Astrocyte (in vitro differentiated cells and primary cell): ENCODE measurements at regions not wholly inside any gene's neighbourhood (a gene's known extent, or its start where the extent isn't known, plus 50 kb on each side); places are given as distances from the start of the nearest gene placed in this dataset.

Experiments used
- DNase-seq: peaks from one replicate; pipeline ENCODE4 v3.0.0-alpha.2; 2010; ENCODE audit warnings: low read depth
- FAIRE-seq: peaks from 2 replicates; lab custom pipeline; 2011; peaks lifted over from hg19 to GRCh38; lab: Jason Lieb, UNC
- H2AFZ ChIP-seq: 2 replicates; pipeline ENCODE4 v1.6.0; 2012; ENCODE audit warnings: low read depth, low read length, inconsistent platforms
- H3K27ac ChIP-seq: 2 replicates; pipeline ENCODE4 v1.5.1; 2011; ENCODE audit warnings: low read depth, low read length, inconsistent platforms
- H3K27me3 ChIP-seq: 2 replicates; pipeline ENCODE4 v1.6.0; 2011; ENCODE audit warnings: low read length, inconsistent platforms; ENCODE audit not compliant: insufficient read depth
- H3K36me3 ChIP-seq: 2 replicates; pipeline ENCODE4 v1.5.1; 2011; ENCODE audit warnings: low read length, inconsistent platforms; ENCODE audit not compliant: insufficient read depth
- H3K4me1 ChIP-seq: 2 replicates; pipeline ENCODE4 v1.5.1; 2011; ENCODE audit warnings: low read length, inconsistent platforms; ENCODE audit not compliant: insufficient read depth
- H3K4me2 ChIP-seq: 2 replicates; pipeline ENCODE4 v1.6.0; 2012; ENCODE audit warnings: low read length, inconsistent platforms
- H3K4me3 ChIP-seq: 2 replicates; pipeline ENCODE4 v1.5.1; 2011; ENCODE audit warnings: low read depth, mild to moderate bottlenecking, low read length, inconsistent platforms; ENCODE audit not compliant: insufficient read depth
- H3K79me2 ChIP-seq: 2 replicates; pipeline ENCODE4 v1.6.0; 2012; ENCODE audit warnings: mild to moderate bottlenecking, low read length, inconsistent platforms; ENCODE audit not compliant: insufficient read depth
- H3K9ac ChIP-seq: 2 replicates; pipeline ENCODE4 v1.6.0; 2012; ENCODE audit warnings: mild to moderate bottlenecking, low read length, inconsistent platforms
- H3K9me3 ChIP-seq: 2 replicates; pipeline ENCODE4 v1.5.1; 2012; ENCODE audit warnings: low read depth, mild to moderate bottlenecking, low read length, inconsistent platforms; ENCODE audit not compliant: insufficient read depth
- H4K20me1 ChIP-seq: 2 replicates; pipeline ENCODE4 v1.6.0; 2012; ENCODE audit warnings: low read length, inconsistent platforms; ENCODE audit not compliant: insufficient read depth
- H3K27ac Mint-ChIP-seq: one replicate; pipeline ENCODE4 v1.8.0; 2021; ENCODE audit warnings: mild to moderate bottlenecking, mixed read lengths; ENCODE audit not compliant: unreplicated experiment
- H3K27me3 Mint-ChIP-seq: one replicate; pipeline ENCODE4 v1.8.0; 2021; ENCODE audit warnings: low read depth, mixed read lengths; ENCODE audit not compliant: unreplicated experiment
- H3K36me3 Mint-ChIP-seq: one replicate; pipeline ENCODE4 v1.8.0; 2021; ENCODE audit warnings: low read depth, mixed read lengths; ENCODE audit not compliant: unreplicated experiment
- H3K4me1 Mint-ChIP-seq: one replicate; pipeline ENCODE4 v1.8.0; 2021; ENCODE audit warnings: low read depth, mixed read lengths; ENCODE audit not compliant: unreplicated experiment
- H3K4me3 Mint-ChIP-seq: one replicate; pipeline ENCODE4 v1.8.0; 2021; ENCODE audit warnings: mild to moderate bottlenecking, moderate library complexity, mixed read lengths; ENCODE audit not compliant: unreplicated experiment
- H3K9me3 Mint-ChIP-seq: one replicate; pipeline ENCODE4 v1.8.0; 2021; ENCODE audit warnings: mild to moderate bottlenecking, mixed read lengths; ENCODE audit not compliant: unreplicated experiment
- EZH2 ChIP-seq: IDR thresholded peaks from 2 replicates; pipeline ENCODE4 v1.6.1; 2012; ENCODE audit warnings: mild to moderate bottlenecking, low read length, inconsistent platforms; ENCODE audit not compliant: insufficient read depth
- TF ChIP-seq, protein P1 (sequence below): IDR thresholded peaks from 2 replicates; pipeline ENCODE4 v1.5.1; 2011; ENCODE audit warnings: low read depth, mild to moderate bottlenecking, inconsistent platforms, low read length, moderate library complexity; ENCODE audit not compliant: insufficient read depth

DNA sequence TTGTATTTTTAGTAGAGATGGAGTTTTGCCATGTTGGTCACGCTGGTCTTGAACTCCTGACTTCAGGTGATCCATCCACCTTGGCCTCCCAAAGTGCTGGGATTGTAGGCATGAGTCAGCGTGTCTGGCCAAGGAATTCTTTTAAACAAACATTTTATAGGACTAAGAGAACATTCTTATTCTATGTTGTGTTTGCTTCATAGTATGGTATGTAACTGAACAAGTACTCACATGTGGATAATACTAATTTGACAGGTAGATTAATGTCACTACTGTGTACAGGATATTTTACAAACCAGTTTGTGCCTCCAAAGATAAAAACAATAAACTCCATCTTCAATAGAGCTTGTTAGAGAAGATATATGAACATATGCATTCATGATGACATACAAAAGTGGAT is 1353.4 kb downstream of the PCDH7 start:
- H3K27me3 Mint-ChIP-seq, result no peaks in the 10 kb centered on the region
- no peak for TF ChIP-seq EZH2
- TF ChIP-seq, protein P1, sequence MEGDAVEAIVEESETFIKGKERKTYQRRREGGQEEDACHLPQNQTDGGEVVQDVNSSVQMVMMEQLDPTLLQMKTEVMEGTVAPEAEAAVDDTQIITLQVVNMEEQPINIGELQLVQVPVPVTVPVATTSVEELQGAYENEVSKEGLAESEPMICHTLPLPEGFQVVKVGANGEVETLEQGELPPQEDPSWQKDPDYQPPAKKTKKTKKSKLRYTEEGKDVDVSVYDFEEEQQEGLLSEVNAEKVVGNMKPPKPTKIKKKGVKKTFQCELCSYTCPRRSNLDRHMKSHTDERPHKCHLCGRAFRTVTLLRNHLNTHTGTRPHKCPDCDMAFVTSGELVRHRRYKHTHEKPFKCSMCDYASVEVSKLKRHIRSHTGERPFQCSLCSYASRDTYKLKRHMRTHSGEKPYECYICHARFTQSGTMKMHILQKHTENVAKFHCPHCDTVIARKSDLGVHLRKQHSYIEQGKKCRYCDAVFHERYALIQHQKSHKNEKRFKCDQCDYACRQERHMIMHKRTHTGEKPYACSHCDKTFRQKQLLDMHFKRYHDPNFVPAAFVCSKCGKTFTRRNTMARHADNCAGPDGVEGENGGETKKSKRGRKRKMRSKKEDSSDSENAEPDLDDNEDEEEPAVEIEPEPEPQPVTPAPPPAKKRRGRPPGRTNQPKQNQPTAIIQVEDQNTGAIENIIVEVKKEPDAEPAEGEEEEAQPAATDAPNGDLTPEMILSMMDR, result no peak

DNA sequence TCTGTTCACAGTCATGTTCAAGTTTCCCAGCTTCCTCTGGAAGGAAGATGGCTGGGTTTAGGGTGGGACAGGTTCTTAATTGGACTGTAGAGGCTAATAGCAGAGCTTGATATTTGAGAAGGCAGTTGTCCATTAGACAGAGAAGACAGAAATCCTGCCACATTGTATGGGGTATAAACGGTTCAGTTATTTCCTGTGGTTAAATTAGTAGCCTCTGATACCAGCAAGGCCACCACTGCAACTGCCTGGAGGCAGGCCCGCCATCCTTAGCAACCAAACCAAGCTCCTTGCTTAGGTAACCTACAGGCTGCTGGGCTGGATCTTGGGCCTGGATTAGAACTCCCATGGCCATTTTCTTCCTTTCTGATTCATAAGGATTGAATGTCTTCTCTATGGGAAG is 1367.0 kb downstream of the PCDH7 start:
- Mint-ChIP-seq H3K36me3 (no peaks in the 10 kb centered on the region), H3K9me3 (no peaks in the 10 kb centered on the region), H3K27ac (no peak overlapping the region), H3K27me3 (peaks cover 6% of the 10 kb centered on the region), H3K4me3 (no peak overlapping the region), H3K4me1 (no peaks in the 10 kb centered on the region)
- H3K27ac ChIP-seq, result no peak overlapping the region
- FAIRE-seq, result no peak
- no peaks in the 10 kb centered on the region for H3K27me3 ChIP-seq
- no peaks in the 10 kb centered on the region for H3K36me3 ChIP-seq
- peaks cover 5% of the 10 kb centered on the region for H3K9me3 ChIP-seq
- no peak overlapping the region for H3K4me3 ChIP-seq
- no peak overlapping the region for H2AFZ ChIP-seq
- no peaks in the 10 kb centered on the region for H3K4me1 ChIP-seq
- H3K79me2 ChIP-seq, result no peaks in the 10 kb centered on the region
- no peak overlapping the region for H3K9ac ChIP-seq
- H3K4me2 ChIP-seq, result no peak overlapping the region
- TF ChIP-seq, protein P1, result no peak
- TF ChIP-seq EZH2, result no peak
- no peaks in the 10 kb centered on the region for H4K20me1 ChIP-seq
- no peak for DNase-seq

More for the DNA sequence above, 1353.4 kb downstream of the PCDH7 start:
- Histone ChIP-seq H2AFZ (no peak overlapping the region), H3K9me3 (no peaks in the 10 kb centered on the region), H3K27me3 (no peaks in the 10 kb centered on the region), H3K79me2 (no peaks in the 10 kb centered on the region), H3K9ac (no peak overlapping the region), H4K20me1 (no peaks in the 10 kb centered on the region), H3K36me3 (no peaks in the 10 kb centered on the region), H3K4me2 (no peak overlapping the region), H3K4me3 (no peak overlapping the region), H3K27ac (no peak overlapping the region), H3K4me1 (no peaks in the 10 kb centered on the region)
- DNase-seq, result no peak
- Mint-ChIP-seq H3K4me1 (no peaks in the 10 kb centered on the region), H3K36me3 (no peaks in the 10 kb centered on the region), H3K27ac (no peak overlapping the region), H3K9me3 (no peaks in the 10 kb centered on the region), H3K4me3 (no peak overlapping the region)
- no peak for FAIRE-seq

DNA sequence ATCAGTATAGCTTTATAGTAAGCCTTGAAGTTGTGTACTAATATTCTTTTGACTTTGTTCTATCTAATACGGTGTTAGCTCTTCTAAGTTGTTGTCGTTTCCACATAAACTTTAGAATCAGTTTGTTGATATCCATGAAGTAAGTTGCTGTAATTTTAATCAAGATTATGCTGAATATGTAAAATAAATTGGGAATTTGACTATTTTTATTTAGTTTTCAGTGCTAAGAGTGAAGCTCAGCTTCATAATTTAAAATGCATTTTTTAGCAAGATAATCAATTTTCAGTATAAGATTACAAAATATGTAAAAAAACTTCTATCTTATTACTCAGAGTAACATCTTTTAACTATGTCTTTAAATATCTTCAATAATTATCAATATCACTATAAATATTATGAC is 1374.8 kb downstream of the PCDH7 start:
- Histone ChIP-seq H4K20me1 (no peaks in the 10 kb centered on the region), H3K9ac (no peak overlapping the region), H3K4me2 (no peak overlapping the region), H3K27ac (no peak overlapping the region), H3K36me3 (no peaks in the 10 kb centered on the region), H3K4me3 (no peak overlapping the region), H3K4me1 (no peaks in the 10 kb centered on the region), H3K79me2 (no peaks in the 10 kb centered on the region), H2AFZ (no peak overlapping the region), H3K27me3 (no peaks in the 10 kb centered on the region), H3K9me3 (no peaks in the 10 kb centered on the region)
- Mint-ChIP-seq H3K27me3 (peaks cover 2% of the 10 kb centered on the region), H3K9me3 (no peaks in the 10 kb centered on the region), H3K27ac (no peak overlapping the region), H3K4me1 (no peaks in the 10 kb centered on the region), H3K36me3 (no peaks in the 10 kb centered on the region), H3K4me3 (no peak overlapping the region)
- no peak for TF ChIP-seq EZH2
- TF ChIP-seq, protein P1, result no peak
- DNase-seq (no peak), FAIRE-seq (no peak)
